ENCODE measurements at regions not wholly inside any gene's neighbourhood (a gene's known extent, or its start where the extent isn't known, plus 50 kb on each side); places are given as distances from the start of the nearest gene placed in this dataset.

- DNase-seq: no peak
Measured at GRCh38 chr4:13036841-13037240, 447.3 kb downstream of the RAB28 start.

DNA sequence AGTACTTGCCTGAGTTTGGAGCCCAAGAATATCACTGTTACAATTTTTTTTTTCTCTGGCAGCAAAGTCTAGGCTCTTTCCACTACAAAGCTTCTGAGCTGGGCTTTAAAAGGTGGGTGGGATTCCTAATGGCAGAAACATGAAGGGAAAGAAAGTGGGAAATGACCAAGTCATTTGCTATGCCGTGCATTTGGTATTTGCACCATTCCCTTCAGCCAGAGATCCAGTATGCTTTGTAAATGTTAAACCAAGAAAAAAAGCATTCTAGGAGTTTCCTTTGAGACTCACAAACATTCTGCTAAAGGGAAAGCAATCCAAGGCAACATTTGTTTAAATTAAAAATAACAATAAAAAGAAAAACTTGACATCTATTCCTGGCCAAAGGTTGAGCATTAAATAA is 451.2 kb downstream of the RAB28 start:
- no peak for DNase-seq

DNA sequence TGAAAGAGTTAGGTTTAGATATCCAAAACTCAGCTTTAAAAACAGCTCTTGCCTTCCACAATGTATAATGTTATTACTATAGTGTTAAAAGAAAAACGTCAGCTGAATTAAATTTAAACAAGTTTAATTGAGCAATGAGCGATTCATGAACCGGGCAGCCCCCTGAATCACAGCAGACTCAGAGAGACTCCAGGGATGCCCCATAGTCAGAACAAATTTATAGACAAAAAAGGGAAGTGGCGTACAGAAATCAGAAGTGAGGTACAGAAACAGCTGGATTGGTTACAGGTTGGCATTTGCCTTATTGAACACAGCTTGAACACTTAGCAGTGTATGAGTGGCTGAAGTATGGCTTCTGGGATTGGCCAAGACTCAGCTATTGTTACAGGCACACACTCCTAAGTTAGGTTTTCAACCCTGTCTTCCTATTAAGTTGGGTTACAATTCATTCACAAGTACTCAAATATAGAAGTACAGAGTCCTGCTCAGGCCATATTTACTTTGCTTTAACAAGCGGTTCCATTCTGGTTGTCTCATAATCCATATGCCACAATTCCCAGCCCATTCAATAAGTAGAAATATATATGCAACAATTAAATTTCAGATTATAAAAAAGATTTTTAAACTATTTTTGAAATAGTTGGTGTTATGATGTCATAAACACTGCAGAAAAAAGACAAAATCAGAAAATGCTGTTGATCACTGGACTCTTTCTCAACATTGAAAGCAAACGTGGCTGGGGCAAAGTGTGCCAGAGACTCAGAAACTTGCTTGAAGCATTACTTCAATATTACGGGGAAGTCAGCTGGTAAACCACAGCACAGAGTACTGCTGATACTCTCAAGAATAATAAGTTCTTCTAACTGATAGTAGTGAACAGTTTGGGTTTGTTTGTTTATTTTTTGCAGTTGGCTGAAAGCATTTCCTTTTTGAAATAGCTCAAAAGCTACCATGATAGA is 459.7 kb downstream of the RAB28 start:
- DNase-seq: no peak

- no peak for DNase-seq
Measured at GRCh38 chr4:13007802-13008470, 476.2 kb downstream of the RAB28 start.

GRCh38 chr4:12993923-12994322 is 490.2 kb downstream of the RAB28 start:
- no peak for DNase-seq

GRCh38 chr4:12987284-12987683 is 496.9 kb downstream of the RAB28 start:
- peak; percentile 5 for DNase-seq

GRCh38 chr4:12979797-12980196 is 504.3 kb downstream of the RAB28 start:
- no peak for DNase-seq

DNA sequence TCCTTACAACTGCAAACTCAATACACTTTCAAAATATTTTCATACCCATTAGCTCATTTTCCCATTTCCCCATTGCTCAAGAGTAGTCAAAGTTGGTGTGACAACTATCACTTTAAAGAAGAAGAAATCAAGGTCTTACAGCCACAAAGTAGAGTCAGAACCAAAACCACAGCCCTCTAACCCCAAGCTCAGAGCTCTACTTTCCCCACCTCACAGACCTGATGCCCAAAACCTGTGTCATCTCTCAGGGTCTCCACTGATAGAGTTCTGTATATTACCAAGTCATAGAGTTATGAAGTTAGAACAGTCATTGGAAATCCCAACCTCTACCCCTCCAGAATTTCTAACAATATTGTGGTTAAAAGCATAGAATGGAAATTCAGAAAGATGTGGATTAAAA is 505.8 kb downstream of the RAB28 start:
- DNase-seq: no peak

GRCh38 chr4:12975511-12975910 is 508.6 kb downstream of the RAB28 start:
- DNase-seq: no peak

DNA sequence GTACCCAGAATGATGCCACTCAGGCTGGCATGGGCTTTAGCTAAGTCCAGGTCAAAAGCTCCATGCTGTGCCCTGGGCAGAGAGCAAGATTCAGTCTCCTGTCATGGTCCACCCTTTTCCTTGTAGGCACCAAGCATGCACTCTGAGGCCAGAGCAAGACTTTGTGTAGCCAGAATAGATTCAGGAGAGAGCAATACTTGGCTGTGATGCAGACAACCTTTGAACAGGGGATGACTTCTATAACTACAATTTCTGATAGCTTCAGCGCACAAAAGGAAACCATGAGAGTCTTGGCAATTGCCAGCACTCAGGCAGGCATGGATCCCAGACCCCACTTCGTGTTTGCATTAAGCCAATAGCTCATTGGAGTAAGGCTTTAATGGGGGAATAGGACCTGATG is 510.6 kb downstream of the RAB28 start:
- no peak for DNase-seq

GRCh38 chr4:12968345-12968744 is 515.8 kb downstream of the RAB28 start:
- DNase-seq: no peak

GRCh38 chr4:12966726-12967125 is 517.4 kb downstream of the RAB28 start:
- no peak for DNase-seq

DNA sequence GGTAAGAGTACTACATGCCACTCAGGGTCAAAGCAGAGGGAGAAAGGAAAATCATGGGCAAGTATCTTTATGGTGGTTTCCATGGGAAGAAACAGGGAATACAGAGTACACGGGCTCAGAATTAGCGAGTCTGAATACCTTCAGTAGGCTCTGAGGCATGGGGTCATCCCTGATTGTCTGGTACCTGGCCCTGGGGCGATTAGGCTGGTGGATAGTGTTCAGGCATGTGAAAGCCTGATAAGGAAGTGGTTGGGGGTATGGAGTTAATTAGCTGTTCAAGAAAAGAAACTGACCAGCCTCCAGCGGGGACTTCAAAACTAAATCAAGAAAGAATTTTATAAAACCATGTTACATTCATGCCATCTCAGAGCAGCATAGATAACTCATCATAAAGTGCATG is 518.8 kb downstream of the RAB28 start:
- no peak for DNase-seq

DNA sequence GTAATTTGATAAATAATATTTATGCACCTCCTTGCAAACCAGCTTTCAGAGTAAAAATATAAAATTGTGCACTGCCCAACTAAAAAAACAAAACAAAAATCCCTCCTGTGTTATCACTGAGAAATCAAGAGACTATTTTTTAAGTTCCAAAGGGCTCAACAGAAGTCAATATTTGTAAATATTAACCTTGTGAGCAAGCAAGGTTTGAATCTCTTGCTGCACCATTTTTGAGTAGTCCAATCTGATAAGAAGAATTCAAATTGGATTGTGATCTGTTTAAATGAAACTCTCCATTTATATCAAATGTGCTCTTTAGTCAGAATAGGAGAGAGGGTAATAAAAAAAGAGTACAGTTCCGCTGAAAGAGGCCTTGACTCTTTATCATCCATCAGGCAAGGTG is 520.2 kb downstream of the RAB28 start:
- DNase-seq: no peak

DNA sequence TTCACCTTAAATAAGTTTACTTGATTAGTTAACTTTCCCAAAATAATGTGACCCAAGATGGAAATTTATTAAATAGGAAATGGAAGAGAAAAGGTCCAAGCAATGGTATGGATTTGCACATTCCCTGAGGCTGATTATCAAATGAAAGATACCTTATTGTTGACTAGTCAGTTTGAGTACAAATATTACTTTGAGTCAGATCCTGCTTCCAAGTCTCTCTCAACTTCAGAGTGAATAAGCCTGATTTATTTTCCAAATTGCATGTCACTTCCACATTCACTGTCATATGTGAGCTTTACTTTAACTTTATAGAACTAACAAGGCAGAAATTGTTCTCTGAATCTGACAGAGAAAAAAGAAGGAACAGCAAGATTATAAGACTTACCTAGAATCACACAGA is 520.8 kb downstream of the RAB28 start:
- no peak for DNase-seq

DNA sequence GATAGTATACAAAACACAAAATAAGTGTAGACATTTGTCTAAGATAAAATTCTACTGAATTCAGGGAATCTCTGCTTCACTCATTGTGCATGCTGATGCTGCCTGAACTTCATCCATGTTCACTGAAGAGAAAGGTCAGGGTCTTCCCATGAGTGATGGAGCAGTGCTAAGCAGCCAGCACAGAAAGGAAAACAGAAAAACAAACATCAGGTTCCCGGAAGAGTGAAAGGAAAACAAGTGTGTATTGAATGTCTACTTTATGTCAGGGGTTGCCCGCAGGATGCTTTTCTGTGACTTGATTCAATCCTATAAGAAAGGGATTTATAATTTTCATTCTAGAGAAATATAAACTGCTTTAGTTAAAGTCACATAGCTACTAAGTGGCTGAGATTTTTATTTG is 522.4 kb downstream of the RAB28 start:
- no peak for DNase-seq

DNA sequence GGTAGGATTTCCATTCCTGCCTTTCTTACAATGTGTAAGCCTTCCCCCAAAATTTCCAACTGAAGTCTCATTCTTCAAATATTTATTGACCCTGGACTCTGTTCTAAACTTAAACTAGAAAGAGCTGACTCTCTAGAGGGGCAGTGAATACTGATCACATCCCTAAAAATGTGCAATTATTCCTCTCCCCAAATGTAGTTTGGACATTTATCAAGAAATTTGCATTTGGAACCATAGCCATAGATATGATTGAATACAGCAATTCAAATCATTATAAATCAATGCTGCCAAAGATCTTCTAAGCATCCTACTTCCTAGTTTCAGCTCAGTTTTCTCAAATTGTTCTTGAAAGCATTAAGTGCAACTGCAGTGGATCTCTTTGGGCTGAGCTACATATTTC is 525.7 kb downstream of the RAB28 start:
- no peak for DNase-seq

GRCh38 chr4:12957108-12957507 is 527.0 kb downstream of the RAB28 start:
- no peak for DNase-seq

- DNase-seq: no peak
Measured at GRCh38 chr4:12956026-12956425, 528.1 kb downstream of the RAB28 start.

DNA sequence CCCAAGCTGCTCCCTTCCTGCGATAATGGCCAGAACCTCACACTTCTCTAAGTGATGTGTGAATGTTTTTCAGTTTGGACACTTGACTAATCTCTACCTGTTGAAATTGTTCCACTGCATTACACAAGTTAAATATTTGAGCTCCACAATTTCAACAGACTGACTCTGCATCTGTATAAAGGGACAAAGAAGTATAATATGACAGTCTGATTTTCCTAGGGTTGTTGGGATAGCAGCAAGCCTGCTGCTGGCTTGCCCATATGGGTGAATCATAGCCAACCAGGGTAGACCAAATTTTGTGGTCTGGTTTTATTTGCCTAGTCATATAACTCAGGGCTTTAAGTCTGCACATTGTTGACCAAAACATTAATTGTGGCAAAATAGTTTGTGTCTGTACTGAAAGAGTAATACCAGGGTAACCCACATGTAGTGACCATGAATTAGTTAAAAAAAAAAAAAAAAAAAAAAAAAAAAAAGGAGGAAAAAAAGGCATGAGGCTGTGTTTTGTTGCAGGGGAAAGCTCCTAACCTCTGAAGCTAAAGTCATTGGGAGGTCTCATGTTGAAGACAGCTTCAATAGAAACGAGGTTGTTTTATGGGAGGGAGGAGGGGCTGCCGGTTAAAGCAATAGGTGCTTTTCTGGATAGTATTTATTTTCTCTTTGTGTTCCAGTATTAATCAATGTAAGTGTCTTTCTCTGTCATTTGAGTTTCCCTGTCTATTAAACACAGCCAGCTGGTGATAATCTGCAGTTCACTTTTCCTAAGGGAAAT is 534.2 kb downstream of the RAB28 start:
- DNase-seq: no peak

DNA sequence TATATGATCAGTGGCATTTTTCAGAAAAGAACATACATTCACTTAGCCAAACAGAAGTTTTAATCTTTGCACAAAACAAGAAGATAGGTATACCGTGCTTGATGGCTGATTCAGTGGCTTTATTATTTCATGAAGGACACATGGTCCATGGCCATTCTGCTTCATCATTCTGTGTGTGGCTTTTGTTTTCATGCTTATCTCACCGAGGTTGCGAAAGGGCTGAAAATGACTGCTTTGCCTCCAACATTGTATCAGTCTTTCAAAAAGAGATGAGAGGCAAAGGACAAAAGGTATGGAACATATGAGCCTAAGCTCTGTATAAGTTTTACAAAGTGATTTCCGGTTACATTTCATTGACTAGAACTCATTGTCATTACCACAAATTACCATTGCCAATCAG is 541.1 kb downstream of the RAB28 start:
- no peak for DNase-seq

GRCh38 chr4:12933760-12934221 is 550.3 kb downstream of the RAB28 start:
- no peak for DNase-seq

DNA sequence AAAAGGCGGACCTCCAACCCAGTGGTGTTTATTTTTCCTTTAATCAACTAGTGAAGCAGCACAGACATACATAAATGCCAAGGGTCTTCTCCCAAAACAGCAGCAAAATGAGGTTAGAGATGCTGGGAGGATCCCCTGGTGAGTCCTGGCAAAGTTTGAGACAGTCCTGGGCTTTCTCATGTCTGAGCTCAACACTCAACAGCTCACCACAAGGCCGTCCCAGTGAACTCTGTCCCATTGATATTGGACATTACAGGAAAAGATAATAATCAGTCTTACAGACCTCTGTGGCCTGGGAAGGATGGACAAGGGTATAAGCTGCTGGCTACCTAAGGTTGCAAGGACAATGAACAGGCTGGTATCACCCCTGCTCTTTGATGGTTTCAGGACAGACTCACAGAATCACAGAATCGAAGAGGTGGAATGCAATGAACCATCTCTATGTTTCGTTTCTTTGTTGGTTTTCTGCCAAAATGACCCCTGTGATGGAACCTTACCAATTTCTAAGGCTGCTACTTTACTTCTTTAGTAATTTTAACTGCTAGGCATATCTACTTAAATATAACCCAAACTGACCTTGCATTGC is 551.8 kb downstream of the RAB28 start:
- no peak for DNase-seq
